ENCODE measurements at regions not wholly inside any gene's neighbourhood (a gene's known extent, or its start where the extent isn't known, plus 50 kb on each side); places are given as distances from the start of the nearest gene placed in this dataset.

- H3K9me3 ChIP-seq (ENCODE audit: control insufficient read depth, low read length): no peaks in the 10 kb centered on the region
- DNase-seq (no peak), ATAC-seq (no peak)
- intact Hi-C loops (cut with DNase I): no loop called here
- H3K4me3 ChIP-seq (ENCODE audit: low read length): no peak overlapping the region
- peaks cover 2% of the 10 kb centered on the region for H3K4me1 ChIP-seq (ENCODE audit: control insufficient read depth, insufficient read depth, low read length)
- no peaks in the 10 kb centered on the region for H3K27me3 ChIP-seq (ENCODE audit: control insufficient read depth, insufficient read depth)
- WGBS: 77% methylated on average over 1 of the region's 1 CpG
- no peak overlapping the region for H3K27ac ChIP-seq (ENCODE audit: low read length)
Measured at GRCh38 chr5:169354263-169354662, 53.3 kb upstream of the SLIT3 start.

- intact Hi-C loops (cut with DNase I): no loop called here
- ATAC-seq (no peak), DNase-seq (no peak)
- peaks cover 2% of the 10 kb centered on the region for H3K4me1 ChIP-seq (ENCODE audit: control insufficient read depth, insufficient read depth, low read length)
- H3K4me3 ChIP-seq (ENCODE audit: low read length): no peak overlapping the region
- H3K27me3 ChIP-seq (ENCODE audit: control insufficient read depth, insufficient read depth): no peaks in the 10 kb centered on the region
- WGBS: 88% methylated on average over 7 of the region's 7 CpGs
- no peak overlapping the region for H3K27ac ChIP-seq (ENCODE audit: low read length)
- H3K9me3 ChIP-seq (ENCODE audit: control insufficient read depth, low read length): no peaks in the 10 kb centered on the region
Measured at GRCh38 chr5:169352901-169353300, 52.0 kb upstream of the SLIT3 start.

- Histone ChIP-seq H3K27me3 (ENCODE audit: control insufficient read depth, insufficient read depth) (no peaks in the 10 kb centered on the region), H3K9me3 (ENCODE audit: control insufficient read depth, low read length) (no peaks in the 10 kb centered on the region), H3K27ac (ENCODE audit: low read length) (no peak overlapping the region), H3K4me1 (ENCODE audit: control insufficient read depth, insufficient read depth, low read length) (peaks cover 2% of the 10 kb centered on the region), H3K4me3 (ENCODE audit: low read length) (no peak overlapping the region)
- no peak for DNase-seq
- 71% methylated on average over 3 of the region's 3 CpGs for WGBS
- ATAC-seq: no peak
- intact Hi-C loops (cut with DNase I): no loop called here
Measured at GRCh38 chr5:169351721-169352120, 50.8 kb upstream of the SLIT3 start.

GRCh38 chr5:169350759-169351240 is 49.9 kb upstream of the SLIT3 start:
- WGBS: 34% methylated on average over 7 of the region's 7 CpGs
- no peaks in the 10 kb centered on the region for H3K27me3 ChIP-seq (ENCODE audit: control insufficient read depth, insufficient read depth)
- H3K4me3 ChIP-seq (ENCODE audit: low read length): no peak overlapping the region
- ATAC-seq (peak; percentile 85 to 92), DNase-seq (peak; percentile 46 to 60 (median 59))
- no peak overlapping the region for H3K27ac ChIP-seq (ENCODE audit: low read length)
- H3K4me1 ChIP-seq (ENCODE audit: control insufficient read depth, insufficient read depth, low read length): peaks cover 2% of the 10 kb centered on the region
- intact Hi-C loops (cut with DNase I): no loop called here
- H3K9me3 ChIP-seq (ENCODE audit: control insufficient read depth, low read length): no peaks in the 10 kb centered on the region

Measured in right cardiac atrium (tissue), 5 donors.